Gastrocnemius medialis (tissue), 4 donors: ENCODE measurements at regions not wholly inside any gene's neighbourhood (a gene's known extent, or its start where the extent isn't known, plus 50 kb on each side); places are given as distances from the start of the nearest gene placed in this dataset.
"Not testable (repeated sequence)": the region's sequence is repeated elsewhere in the genome, so short reads cannot be mapped to it uniquely, and the experiment has no call there.

Source experiments
- ATAC-seq, 2 donors: fragments of 150-250 bp; one replicate each; pipeline ENCODE4 v1.9.1; 2016
- DNase-seq, 2 donors: peaks; one replicate each; pipeline ENCODE4 v3.0.0-alpha.2; 2019
- H3K27ac ChIP-seq, 4 donors: fragments of 200-600 bp; sonication (generic); 1 replicate in 1 of 4; 2 replicates in 3 of 4; pipeline ENCODE4 v1.5.1; 2016 to 2018; ENCODE audit warnings: mild to moderate bottlenecking in 2 of 4, moderate library complexity in 1 of 4
- H3K27me3 ChIP-seq, 3 donors: fragments of 200-600 bp; sonication (generic) in 2 of 3; 1 replicate in 1 of 3; 2 replicates in 2 of 3; pipeline versions ENCODE4 v1.5.1 to v1.6.0; 2016 to 2019; ENCODE audit warnings: mild to moderate bottlenecking in 1 of 3, moderate library complexity in 1 of 3
- H3K36me3 ChIP-seq, 2 donors: fragments of 200-600 bp; sonication (generic) in 1 of 2; one replicate each; pipeline ENCODE4 v1.5.1; 2017 to 2018
- H3K4me1 ChIP-seq, 2 donors: fragments of 200-600 bp; sonication (generic) in 1 of 2; one replicate each; pipeline ENCODE4 v1.5.1; 2016 to 2017; ENCODE audit warnings: mild to moderate bottlenecking in 2 of 2
- H3K4me3 ChIP-seq, 4 donors: fragments of 200-600 bp; sonication (generic) in 3 of 4; 1 replicate in 1 of 4; 2 replicates in 3 of 4; pipeline ENCODE4 v1.5.1; 2016 to 2019; ENCODE audit warnings: mild to moderate bottlenecking in 2 of 4
- H3K9me3 ChIP-seq, 3 donors: fragments of 200-600 bp; sonication (generic) in 2 of 3; 1 replicate in 1 of 3; 2 replicates in 2 of 3; pipeline ENCODE4 v1.5.1; 2016 to 2019
- POLR2A ChIP-seq, 2 donors: fragments of 450-650 bp; IDR thresholded peaks; one replicate each; pipeline ENCODE4 v1.6.1; 2017; ENCODE audit warnings: antibody characterized with exemption in 2 of 2, mild to moderate bottlenecking in 2 of 2, moderate library complexity in 2 of 2
- in situ Hi-C, 4 donors: fragments of 200-750 bp; cut with MboI; loops; one replicate each; pipeline versions ENCODE4 v1.15.0 to v1.8.0; 2017; ENCODE audit warnings: low sequenced_read_pairs in 4 of 4
- intact Hi-C: fragments of 100-400 bp; cut with DNase I; formaldehyde crosslinking; loops from one replicate; pipeline ENCODE4 v1.15.1; 2023; ENCODE audit warnings: low total_unique reads
- TF ChIP-seq, protein P1 (sequence below), 5 experiments: fragments of 450-650 bp in 3 of 5; fragments of 200-600 bp in 2 of 5; sonication (generic) in 2 of 5; IDR thresholded peaks in 4 of 5; conservative IDR thresholded peaks in 1 of 5; 1 replicate in 4 of 5; 2 replicates in 1 of 5; pipeline ENCODE4 v1.5.1; 2016 to 2019; ENCODE audit warnings: antibody characterized with exemption in 5 of 5, mild to moderate bottlenecking in 3 of 5, moderate library complexity in 3 of 5

- H3K27ac ChIP-seq = no peak overlapping the region
- in situ Hi-C loops = no loop called here
- ATAC-seq = no peak
- TF ChIP-seq, protein P1, sequence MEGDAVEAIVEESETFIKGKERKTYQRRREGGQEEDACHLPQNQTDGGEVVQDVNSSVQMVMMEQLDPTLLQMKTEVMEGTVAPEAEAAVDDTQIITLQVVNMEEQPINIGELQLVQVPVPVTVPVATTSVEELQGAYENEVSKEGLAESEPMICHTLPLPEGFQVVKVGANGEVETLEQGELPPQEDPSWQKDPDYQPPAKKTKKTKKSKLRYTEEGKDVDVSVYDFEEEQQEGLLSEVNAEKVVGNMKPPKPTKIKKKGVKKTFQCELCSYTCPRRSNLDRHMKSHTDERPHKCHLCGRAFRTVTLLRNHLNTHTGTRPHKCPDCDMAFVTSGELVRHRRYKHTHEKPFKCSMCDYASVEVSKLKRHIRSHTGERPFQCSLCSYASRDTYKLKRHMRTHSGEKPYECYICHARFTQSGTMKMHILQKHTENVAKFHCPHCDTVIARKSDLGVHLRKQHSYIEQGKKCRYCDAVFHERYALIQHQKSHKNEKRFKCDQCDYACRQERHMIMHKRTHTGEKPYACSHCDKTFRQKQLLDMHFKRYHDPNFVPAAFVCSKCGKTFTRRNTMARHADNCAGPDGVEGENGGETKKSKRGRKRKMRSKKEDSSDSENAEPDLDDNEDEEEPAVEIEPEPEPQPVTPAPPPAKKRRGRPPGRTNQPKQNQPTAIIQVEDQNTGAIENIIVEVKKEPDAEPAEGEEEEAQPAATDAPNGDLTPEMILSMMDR (IDR thresholded peaks at IDR 0.05 in 4 of 5, conservative IDR thresholded peaks at IDR 0.05 in 1 of 5) = no peak
- no peak for TF ChIP-seq POLR2A (IDR thresholded peaks at IDR 0.05)
- no peaks in the 10 kb centered on the region for H3K27me3 ChIP-seq
- H3K36me3 ChIP-seq = no peaks in the 10 kb centered on the region
- H3K4me3 ChIP-seq = no peak overlapping the region
- intact Hi-C loops = no loop called here
- no peaks in the 10 kb centered on the region for H3K9me3 ChIP-seq
- no peaks in the 10 kb centered on the region for H3K4me1 ChIP-seq
- no peak for DNase-seq
These were observed 62.0 kb downstream of the TMEM121 start for GRCh38 chr14:105588236-105588860.

DNA sequence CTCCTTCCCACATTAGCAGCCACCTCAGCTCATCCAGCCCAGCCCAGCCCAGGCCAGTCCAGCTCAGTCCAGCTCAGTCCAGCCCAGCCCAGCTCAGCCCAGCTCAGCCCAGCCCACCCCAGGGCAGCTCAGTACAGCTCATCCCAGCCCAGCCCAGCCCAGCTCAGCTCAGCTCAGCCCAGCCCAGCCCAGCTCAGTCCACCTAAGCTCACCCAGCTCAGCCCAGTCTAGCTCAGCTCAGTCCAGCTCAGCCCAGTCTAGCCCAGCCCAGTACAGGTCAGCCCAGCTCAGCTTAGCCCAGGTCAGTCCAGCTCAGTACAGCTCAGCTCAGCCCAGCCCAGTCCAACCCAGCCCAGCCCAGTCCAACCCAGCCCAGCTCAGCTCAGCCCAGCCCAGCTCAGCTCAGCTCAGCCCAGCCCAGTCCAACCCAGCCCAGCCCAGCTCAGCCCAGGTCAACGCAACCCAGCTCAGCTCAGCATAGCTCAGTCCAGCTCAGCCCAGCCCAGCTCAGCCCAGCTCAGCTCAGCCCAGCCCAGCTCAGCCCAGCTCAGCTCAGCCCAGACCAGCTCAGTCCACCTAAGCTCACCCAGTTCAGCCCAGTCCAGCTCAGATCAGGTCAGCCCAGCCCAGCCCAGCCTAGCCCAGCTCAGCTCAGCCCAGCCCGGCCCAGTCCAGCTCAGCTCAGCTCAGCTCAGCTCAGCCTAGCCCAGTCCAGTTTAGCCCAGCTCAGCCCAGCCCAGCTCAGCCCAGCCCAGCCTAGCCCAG lies 63.0 kb downstream of the TMEM121 start:
- intact Hi-C loops = no loop called here
- DNase-seq = no peak
- no peak for ATAC-seq

DNA sequence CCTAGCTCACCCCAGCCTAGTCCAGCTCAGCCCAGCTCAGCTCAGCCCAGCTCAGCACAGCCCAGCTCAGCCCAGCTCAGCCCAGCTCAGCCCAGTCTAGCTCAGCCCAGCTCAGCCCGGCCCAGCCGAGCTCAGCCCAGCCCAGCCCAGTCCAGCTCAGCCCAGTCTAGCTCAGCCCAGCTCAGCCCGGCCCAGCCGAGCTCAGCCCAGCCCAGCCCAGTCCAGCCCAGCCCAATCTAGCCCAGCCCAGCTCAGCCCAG lies 63.5 kb downstream of the TMEM121 start:
- H3K36me3 ChIP-seq, in situ Hi-C loops, H3K4me3 ChIP-seq, DNase-seq, H3K4me1 ChIP-seq, H3K27me3 ChIP-seq, H3K9me3 ChIP-seq, ATAC-seq, intact Hi-C loops, H3K27ac ChIP-seq: not testable (repeated sequence)

More for the DNA sequence above, 63.0 kb downstream of the TMEM121 start:
- Histone ChIP-seq H3K27me3 (no peaks in the 10 kb centered on the region), H3K4me3 (no peak overlapping the region), H3K4me1 (no peaks in the 10 kb centered on the region), H3K36me3 (no peaks in the 10 kb centered on the region), H3K9me3 (no peaks in the 10 kb centered on the region), H3K27ac (no peak overlapping the region)
- TF ChIP-seq, protein P1 (IDR thresholded peaks at IDR 0.05 in 4 of 5, conservative IDR thresholded peaks at IDR 0.05 in 1 of 5) = no peak
- no peak for TF ChIP-seq POLR2A (IDR thresholded peaks at IDR 0.05)
- in situ Hi-C loops = no loop called here

DNA sequence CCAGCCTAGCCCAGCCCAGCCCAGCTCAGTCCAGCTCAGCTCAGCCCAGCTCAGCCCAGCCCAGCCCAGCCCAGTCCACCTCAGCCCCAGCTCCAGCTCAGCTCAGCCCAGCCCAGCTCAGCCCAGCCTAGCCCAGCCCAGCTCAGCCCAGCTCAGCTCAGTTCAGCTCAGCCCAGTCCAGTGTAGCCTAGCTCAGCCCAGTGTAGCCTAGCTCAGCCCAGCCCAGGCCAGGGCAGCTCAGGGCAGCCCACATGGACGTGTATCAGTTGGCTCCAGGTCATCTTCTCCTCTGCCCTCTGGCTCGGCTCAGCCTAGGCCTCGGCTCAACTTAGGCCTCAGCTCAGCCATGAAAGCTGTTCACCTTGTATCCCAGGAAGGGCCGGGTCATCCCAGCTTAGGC lies 64.7 kb downstream of the TMEM121 start:
- TF ChIP-seq POLR2A (IDR thresholded peaks at IDR 0.05) = no peak
- Histone ChIP-seq H3K36me3 (no peaks in the 10 kb centered on the region), H3K9me3 (no peaks in the 10 kb centered on the region), H3K4me3 (no peak overlapping the region), H3K27me3 (no peaks in the 10 kb centered on the region), H3K27ac (no peak overlapping the region), H3K4me1 (no peaks in the 10 kb centered on the region)
- DNase-seq (no peak), ATAC-seq (no peak)
- intact Hi-C loops = no loop called here
- in situ Hi-C loops = no loop called here

DNA sequence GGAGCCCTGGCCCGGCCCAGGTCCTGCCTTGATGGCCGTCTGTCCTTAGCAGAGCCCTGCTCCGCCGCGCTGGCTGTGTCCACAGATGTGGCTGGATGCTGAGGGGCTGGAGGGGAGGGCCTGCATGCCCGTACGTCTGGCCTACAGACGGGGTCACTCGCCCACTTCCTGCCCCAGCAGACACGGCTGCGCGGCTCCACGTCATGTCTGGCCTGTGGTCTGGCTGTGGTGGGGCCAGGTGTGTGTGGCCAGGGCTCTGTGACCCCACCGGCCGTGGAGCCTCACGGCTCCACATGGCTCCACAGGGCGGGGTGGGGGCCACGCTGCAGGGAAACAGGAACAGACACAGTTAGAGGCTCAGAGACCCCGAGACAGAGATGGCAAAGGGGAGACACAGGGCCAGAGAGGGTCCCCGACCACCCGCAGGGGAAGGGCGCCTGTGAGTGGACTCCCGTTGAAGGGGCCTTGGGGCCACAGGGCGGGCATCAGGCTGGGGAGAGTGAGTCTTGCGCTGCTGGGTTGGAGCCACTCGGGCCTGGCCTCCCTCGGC lies 65.5 kb downstream of the TMEM121 start:
- H3K27ac ChIP-seq, intact Hi-C loops, in situ Hi-C loops: not testable (repeated sequence)

GRCh38 chr14:105592646-105593045 lies 66.3 kb downstream of the TMEM121 start:
- H3K36me3 ChIP-seq, H3K27me3 ChIP-seq, in situ Hi-C loops, H3K4me1 ChIP-seq, DNase-seq, H3K9me3 ChIP-seq, ATAC-seq, H3K27ac ChIP-seq, H3K4me3 ChIP-seq, intact Hi-C loops: not testable (repeated sequence)

More for the DNA sequence above, 65.5 kb downstream of the TMEM121 start:
- H3K4me3 ChIP-seq, ATAC-seq, H3K36me3 ChIP-seq, H3K27me3 ChIP-seq, H3K9me3 ChIP-seq, H3K4me1 ChIP-seq, DNase-seq: not testable (repeated sequence)

GRCh38 chr14:105595346-105595745 lies 69.0 kb downstream of the TMEM121 start:
- H3K27ac ChIP-seq, intact Hi-C loops, H3K4me3 ChIP-seq, H3K9me3 ChIP-seq, ATAC-seq, DNase-seq, H3K4me1 ChIP-seq, in situ Hi-C loops, H3K27me3 ChIP-seq, H3K36me3 ChIP-seq: not testable (repeated sequence)

- intact Hi-C loops, H3K27ac ChIP-seq, H3K9me3 ChIP-seq, H3K27me3 ChIP-seq, DNase-seq, H3K4me3 ChIP-seq, in situ Hi-C loops, ATAC-seq, H3K4me1 ChIP-seq, H3K36me3 ChIP-seq: not testable (repeated sequence)
These were observed 70.0 kb downstream of the TMEM121 start for GRCh38 chr14:105596374-105596773.

GRCh38 chr14:105598040-105598763 lies 71.8 kb downstream of the TMEM121 start:
- H3K4me1 ChIP-seq, H3K9me3 ChIP-seq, DNase-seq, H3K36me3 ChIP-seq, ATAC-seq, intact Hi-C loops, H3K27ac ChIP-seq, H3K27me3 ChIP-seq, in situ Hi-C loops, H3K4me3 ChIP-seq: not testable (repeated sequence)
